HUES48 (cell line): ENCODE measurements at regions not wholly inside any gene's neighbourhood (a gene's known extent, or its start where the extent isn't known, plus 50 kb on each side); places are given as distances from the start of the nearest gene placed in this dataset.

Experiments
- H3K27ac ChIP-seq: one replicate; pipeline ENCODE4 v1.7.0; 2013; ENCODE audit warnings: low read depth, low read length, inconsistent platforms
- H3K27me3 ChIP-seq: 2 replicates; pipeline ENCODE4 v1.6.1; 2013; ENCODE audit warnings: mild to moderate bottlenecking, low read length; ENCODE audit not compliant: control insufficient read depth, insufficient read depth
- H3K36me3 ChIP-seq: 2 replicates; pipeline ENCODE4 v1.6.1; 2013; ENCODE audit warnings: low read length; ENCODE audit not compliant: control insufficient read depth, insufficient read depth
- H3K4me1 ChIP-seq: 2 replicates; pipeline ENCODE4 v1.6.1; 2013; ENCODE audit warnings: mild to moderate bottlenecking, low read length; ENCODE audit not compliant: control insufficient read depth, insufficient read depth
- H3K4me3 ChIP-seq: 2 replicates; pipeline ENCODE4 v1.5.1; 2013; ENCODE audit warnings: mild to moderate bottlenecking, low read depth, low read length
- H3K9ac ChIP-seq: 2 replicates; pipeline ENCODE4 v1.6.1; 2013; ENCODE audit warnings: mild to moderate bottlenecking, low read depth, low read length, moderate library complexity
- H3K9me3 ChIP-seq: 2 replicates; pipeline ENCODE4 v1.6.1; 2013; ENCODE audit warnings: low read length; ENCODE audit not compliant: control insufficient read depth, insufficient read depth

GRCh38 chr7:68030530-68030929, 1033.9 kb downstream of the TYW1 start:
- H3K9ac ChIP-seq: no peak overlapping the region
- no peak overlapping the region for H3K27ac ChIP-seq
- no peaks in the 10 kb centered on the region for H3K27me3 ChIP-seq
- no peaks in the 10 kb centered on the region for H3K36me3 ChIP-seq
- no peak overlapping the region for H3K4me3 ChIP-seq
- no peaks in the 10 kb centered on the region for H3K4me1 ChIP-seq
- no peaks in the 10 kb centered on the region for H3K9me3 ChIP-seq

GRCh38 chr7:68031180-68031943, 1034.7 kb downstream of the TYW1 start:
- Histone ChIP-seq H3K4me3 (no peak overlapping the region), H3K9me3 (no peaks in the 10 kb centered on the region), H3K36me3 (no peaks in the 10 kb centered on the region), H3K9ac (no peak overlapping the region), H3K27ac (no peak overlapping the region), H3K27me3 (no peaks in the 10 kb centered on the region), H3K4me1 (no peaks in the 10 kb centered on the region)

- Histone ChIP-seq H3K27ac (no peak overlapping the region), H3K9me3 (no peaks in the 10 kb centered on the region), H3K36me3 (no peaks in the 10 kb centered on the region), H3K4me1 (no peaks in the 10 kb centered on the region), H3K4me3 (no peak overlapping the region), H3K9ac (no peak overlapping the region), H3K27me3 (no peaks in the 10 kb centered on the region)
Observed at GRCh38 chr7:68038621-68039314, 1042.1 kb downstream of the TYW1 start.

- Histone ChIP-seq H3K36me3 (no peaks in the 10 kb centered on the region), H3K9ac (no peak overlapping the region), H3K27ac (no peak overlapping the region), H3K9me3 (no peaks in the 10 kb centered on the region), H3K4me1 (no peaks in the 10 kb centered on the region), H3K4me3 (no peak overlapping the region), H3K27me3 (no peaks in the 10 kb centered on the region)
Observed at GRCh38 chr7:68041554-68041953, 1044.9 kb downstream of the TYW1 start.

- no peak overlapping the region for H3K27ac ChIP-seq
- H3K4me3 ChIP-seq: no peak overlapping the region
- no peaks in the 10 kb centered on the region for H3K27me3 ChIP-seq
- H3K9me3 ChIP-seq: no peaks in the 10 kb centered on the region
- no peak overlapping the region for H3K9ac ChIP-seq
- H3K36me3 ChIP-seq: no peaks in the 10 kb centered on the region
- H3K4me1 ChIP-seq: no peaks in the 10 kb centered on the region
Observed at GRCh38 chr7:68043546-68043945, 1046.9 kb downstream of the TYW1 start.

- Histone ChIP-seq H3K9me3 (no peaks in the 10 kb centered on the region), H3K4me1 (no peaks in the 10 kb centered on the region), H3K36me3 (no peaks in the 10 kb centered on the region), H3K27ac (no peak overlapping the region), H3K9ac (no peak overlapping the region), H3K27me3 (no peaks in the 10 kb centered on the region), H3K4me3 (no peak overlapping the region)
Observed at GRCh38 chr7:68050627-68051026, 1054.0 kb downstream of the TYW1 start.

GRCh38 chr7:68058014-68058413, 1061.4 kb downstream of the TYW1 start:
- H3K4me1 ChIP-seq: peaks cover 11% of the 10 kb centered on the region
- no peaks in the 10 kb centered on the region for H3K36me3 ChIP-seq
- no peak overlapping the region for H3K27ac ChIP-seq
- no peak overlapping the region for H3K4me3 ChIP-seq
- no peak overlapping the region for H3K9ac ChIP-seq
- no peaks in the 10 kb centered on the region for H3K27me3 ChIP-seq
- H3K9me3 ChIP-seq: no peaks in the 10 kb centered on the region

- H3K27ac ChIP-seq: no peak overlapping the region
Observed at GRCh38 chr7:68063171-68063570, 1066.5 kb downstream of the TYW1 start.

GRCh38 chr7:68065581-68065980, 1068.9 kb downstream of the TYW1 start:
- Histone ChIP-seq H3K9ac (no peak overlapping the region), H3K27ac (no peak overlapping the region), H3K4me1 (0 out of 2 replicates have a peak, but pooled peaks cover 5% of the 10 kb centered on the region), H3K9me3 (no peaks in the 10 kb centered on the region), H3K27me3 (no peaks in the 10 kb centered on the region), H3K36me3 (no peaks in the 10 kb centered on the region), H3K4me3 (no peak overlapping the region)

More at GRCh38 chr7:68063171-68063570, 1066.5 kb downstream of the TYW1 start:
- Histone ChIP-seq H3K9me3 (no peaks in the 10 kb centered on the region), H3K27me3 (no peaks in the 10 kb centered on the region), H3K9ac (no peak overlapping the region), H3K36me3 (no peaks in the 10 kb centered on the region), H3K4me1 (peaks cover 10% of the 10 kb centered on the region), H3K4me3 (no peak overlapping the region)

GRCh38 chr7:68067845-68068244, 1071.2 kb downstream of the TYW1 start:
- no peaks in the 10 kb centered on the region for H3K9me3 ChIP-seq
- 0 out of 2 replicates have a peak, but pooled peaks cover 5% of the 10 kb centered on the region for H3K4me1 ChIP-seq
- H3K36me3 ChIP-seq: no peaks in the 10 kb centered on the region
- no peak overlapping the region for H3K4me3 ChIP-seq
- H3K27ac ChIP-seq: no peak overlapping the region
- no peak overlapping the region for H3K9ac ChIP-seq
- H3K27me3 ChIP-seq: no peaks in the 10 kb centered on the region

GRCh38 chr7:68070992-68071391, 1074.4 kb downstream of the TYW1 start:
- H3K27ac ChIP-seq: no peak overlapping the region
- H3K36me3 ChIP-seq: no peaks in the 10 kb centered on the region
- no peaks in the 10 kb centered on the region for H3K9me3 ChIP-seq
- no peak overlapping the region for H3K4me3 ChIP-seq
- H3K9ac ChIP-seq: no peak overlapping the region
- no peaks in the 10 kb centered on the region for H3K27me3 ChIP-seq
- no peaks in the 10 kb centered on the region for H3K4me1 ChIP-seq
